Stimulated activated CD4-positive, alpha-beta T cell treated with anti-CD3 and anti-CD28 coated beads, Interleukin-2, amount 100 ng/mL, for 4 hours (primary cell): ENCODE measurements at regions not wholly inside any gene's neighbourhood (a gene's known extent, or its start where the extent isn't known, plus 50 kb on each side); places are given as distances from the start of the nearest gene placed in this dataset.
"Not testable (repeated sequence)": the region's sequence is repeated elsewhere in the genome, so short reads cannot be mapped to it uniquely, and the experiment has no call there.

Experiments used
- DNase-seq: peaks from one replicate; pipeline ENCODE4 v3.0.0-alpha.2; 2020; ENCODE audit warnings: low read depth

- DNase-seq, result no peak
Measured at GRCh38 chr1:213782941-213783672, 204.7 kb upstream of the PROX1 start.

DNA sequence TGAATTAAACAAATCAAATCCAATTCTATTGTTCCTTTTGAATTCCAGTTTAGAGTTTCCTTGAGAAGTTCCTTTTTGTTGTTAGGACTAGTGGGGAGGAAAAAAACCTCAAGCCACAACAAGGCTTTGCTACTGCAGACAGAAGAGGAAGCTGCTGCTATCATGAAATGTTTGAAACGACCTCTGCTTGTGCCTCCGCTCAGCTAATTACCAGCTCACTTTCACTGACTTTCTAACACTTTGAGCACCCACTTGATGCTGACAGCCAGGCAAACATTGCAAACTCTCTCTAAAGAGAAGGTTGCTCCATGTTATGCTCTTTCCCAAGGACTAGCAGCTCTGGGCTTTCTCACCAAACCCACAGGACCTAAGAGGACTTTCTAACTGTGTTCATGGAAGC is 203.9 kb upstream of the PROX1 start:
- no peak for DNase-seq

DNA sequence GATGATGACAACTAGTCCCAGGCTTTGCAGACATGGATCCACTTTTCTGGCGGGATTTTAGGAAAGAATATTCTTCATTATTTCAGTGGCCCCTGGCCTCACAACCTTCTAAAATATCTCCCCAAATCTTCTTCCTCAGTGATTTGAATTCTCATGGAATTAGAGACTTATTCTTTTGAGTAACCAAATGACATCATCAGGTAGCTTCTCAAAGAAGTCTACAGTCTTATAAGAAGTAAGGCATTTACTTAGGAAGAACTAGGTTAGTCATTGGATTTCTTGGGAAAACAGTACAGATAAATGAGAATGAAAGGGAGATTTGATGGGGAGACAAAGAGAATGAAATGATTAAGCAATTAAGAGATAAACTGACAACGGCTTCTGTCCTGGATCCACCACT is 201.1 kb upstream of the PROX1 start:
- DNase-seq, result no peak

DNA sequence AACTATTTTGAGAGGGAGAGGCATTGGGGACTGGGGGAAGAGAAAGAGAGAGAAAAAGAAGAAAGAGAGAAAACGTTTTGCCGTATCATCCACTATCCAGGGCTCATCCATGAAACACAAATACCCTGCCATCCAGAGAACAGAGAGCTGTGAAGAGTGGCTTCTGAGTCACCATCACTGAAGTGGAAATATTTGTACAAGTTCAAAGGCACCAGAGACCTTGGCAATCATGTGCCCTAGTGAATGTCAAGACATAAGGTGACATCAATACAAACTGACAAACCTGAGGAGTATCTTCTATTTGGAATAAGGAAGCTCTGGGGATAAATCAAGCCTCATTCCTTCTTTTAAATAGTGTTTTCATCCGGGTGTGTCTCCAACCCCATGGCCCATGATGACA is 197.2 kb upstream of the PROX1 start:
- DNase-seq, result no peak

GRCh38 chr1:213793482-213794067 is 194.2 kb upstream of the PROX1 start:
- DNase-seq, result no peak

GRCh38 chr1:213796525-213796924 is 191.2 kb upstream of the PROX1 start:
- DNase-seq, result no peak

DNA sequence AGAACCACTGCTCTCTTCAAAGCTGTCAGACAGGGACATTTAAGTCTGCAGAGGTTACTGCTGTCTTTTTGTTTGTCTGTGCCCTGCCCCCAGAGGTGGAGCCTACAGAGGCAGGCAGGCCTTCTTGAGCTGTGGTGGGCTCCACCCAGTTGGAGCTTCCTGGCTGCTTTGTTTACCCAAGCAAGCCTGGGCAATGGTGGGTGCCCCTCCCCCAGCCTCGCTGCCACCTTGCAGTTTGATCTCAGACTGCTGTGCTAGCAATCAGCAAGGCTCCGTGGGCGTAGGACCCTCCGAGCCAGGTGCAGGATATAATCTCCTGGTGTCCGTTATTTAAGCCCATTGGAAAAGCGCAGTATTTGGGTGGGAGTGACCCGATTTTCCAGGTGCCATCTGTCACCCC is 179.5 kb upstream of the PROX1 start:
- DNase-seq, result not testable (repeated sequence)

DNA sequence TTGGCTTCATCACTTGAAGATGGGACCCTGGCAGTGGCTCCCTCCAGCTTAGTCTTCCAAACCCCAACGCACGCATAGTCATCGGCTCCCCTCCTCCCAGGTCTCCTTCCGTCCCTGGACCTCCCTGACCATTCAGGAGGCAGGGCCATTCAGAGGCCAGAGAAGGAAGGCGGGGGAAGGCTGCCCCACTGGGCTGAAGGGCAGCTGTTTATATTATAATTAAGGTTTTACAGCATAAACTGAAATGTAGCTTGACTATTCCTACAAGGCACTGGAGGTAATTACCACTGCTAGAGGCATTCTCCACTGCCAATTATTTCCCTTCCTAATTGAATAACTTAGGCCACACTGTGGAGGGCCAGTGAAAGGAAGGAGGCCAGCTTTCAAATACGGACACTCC is 170.6 kb upstream of the PROX1 start:
- no peak for DNase-seq

- DNase-seq, result no peak
Measured at GRCh38 chr1:213820362-213821149, 167.2 kb upstream of the PROX1 start.

GRCh38 chr1:213821175-213821942 is 166.4 kb upstream of the PROX1 start:
- DNase-seq, result no peak

DNA sequence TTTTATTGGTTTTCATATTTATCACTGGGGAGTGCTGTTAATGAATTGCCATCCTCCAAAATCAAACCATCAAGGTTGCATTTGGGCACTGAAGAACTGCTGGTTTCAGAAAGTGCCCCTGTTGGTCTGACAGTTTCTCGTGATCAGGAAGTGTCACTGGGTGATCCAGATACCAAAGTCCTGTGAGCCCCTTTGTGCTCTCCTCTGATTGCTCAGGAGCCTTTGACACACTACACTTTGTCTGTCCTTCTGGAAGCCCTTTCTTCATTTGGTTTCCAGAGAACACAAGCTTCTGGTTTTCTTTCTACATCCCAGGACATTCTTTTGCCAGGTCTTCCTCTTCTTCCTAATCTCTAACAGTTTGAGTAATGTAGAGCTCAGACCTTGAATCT is 165.8 kb upstream of the PROX1 start:
- DNase-seq, result no peak

GRCh38 chr1:213826891-213827290 is 160.9 kb upstream of the PROX1 start:
- no peak for DNase-seq

- no peak for DNase-seq
Measured at GRCh38 chr1:213828867-213829266, 158.9 kb upstream of the PROX1 start.

DNA sequence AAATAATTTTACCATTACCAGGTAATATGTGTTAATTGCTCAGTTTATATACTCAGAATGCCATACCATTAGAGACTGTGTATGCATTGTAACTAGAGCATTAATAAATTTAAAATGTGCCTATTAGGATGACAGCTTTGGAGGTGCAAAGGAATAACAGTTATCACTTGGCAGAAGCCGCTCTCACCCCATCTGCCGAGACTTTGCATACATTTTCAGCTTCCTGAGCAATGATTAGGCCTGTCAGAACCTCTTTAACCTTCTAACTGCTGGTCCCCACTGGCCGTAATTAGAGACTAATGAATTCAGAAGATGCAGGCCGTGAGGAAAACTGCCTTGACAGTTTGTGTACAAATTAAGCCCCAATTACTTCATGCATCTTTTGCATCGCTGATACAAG is 158.0 kb upstream of the PROX1 start:
- no peak for DNase-seq

- DNase-seq, result no peak
Measured at GRCh38 chr1:213830371-213830770, 157.4 kb upstream of the PROX1 start.

DNA sequence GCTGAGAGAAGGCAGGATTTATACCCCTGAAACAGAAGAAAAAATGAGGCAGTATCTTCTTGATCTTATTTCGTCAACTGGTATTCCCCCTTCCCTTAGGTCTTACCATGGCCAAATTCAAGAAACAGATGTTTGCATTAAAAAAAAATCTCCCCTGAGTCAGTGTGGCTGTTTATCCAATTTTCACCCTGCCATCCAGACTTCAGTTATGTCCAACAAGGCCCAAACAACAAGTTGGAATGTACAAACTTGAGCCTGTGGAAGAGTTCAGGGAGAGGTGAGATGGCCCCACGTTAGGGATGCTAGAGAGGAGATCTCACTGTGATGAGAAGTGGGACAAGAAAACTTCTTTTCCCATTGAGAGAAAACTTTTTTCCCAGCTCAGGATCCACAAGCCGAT is 147.2 kb upstream of the PROX1 start:
- no peak for DNase-seq

GRCh38 chr1:213844632-213845031 is 143.1 kb upstream of the PROX1 start:
- DNase-seq, result no peak

GRCh38 chr1:213852107-213852506 is 135.7 kb upstream of the PROX1 start:
- DNase-seq, result no peak

DNA sequence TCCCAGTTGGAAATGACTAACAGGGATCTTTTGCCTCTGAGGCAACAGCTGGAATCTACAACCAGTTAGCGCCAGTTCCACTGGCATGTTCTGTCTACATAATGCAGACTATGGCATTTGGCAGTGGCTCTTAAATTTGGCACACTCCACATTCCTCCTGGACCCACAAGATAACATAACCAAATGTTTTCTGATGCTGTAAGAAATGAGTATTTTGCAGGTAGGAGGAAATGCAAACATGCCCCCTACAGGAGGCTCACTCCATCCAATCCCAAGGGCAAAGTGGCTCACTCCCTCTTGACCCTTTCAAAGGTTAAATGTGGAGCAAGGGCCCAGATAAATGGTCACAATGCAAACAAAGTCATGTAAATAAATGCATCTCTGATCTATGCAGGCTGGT is 129.2 kb upstream of the PROX1 start:
- no peak for DNase-seq

- DNase-seq, result no peak
Measured at GRCh38 chr1:213861841-213862240, 125.9 kb upstream of the PROX1 start.

DNA sequence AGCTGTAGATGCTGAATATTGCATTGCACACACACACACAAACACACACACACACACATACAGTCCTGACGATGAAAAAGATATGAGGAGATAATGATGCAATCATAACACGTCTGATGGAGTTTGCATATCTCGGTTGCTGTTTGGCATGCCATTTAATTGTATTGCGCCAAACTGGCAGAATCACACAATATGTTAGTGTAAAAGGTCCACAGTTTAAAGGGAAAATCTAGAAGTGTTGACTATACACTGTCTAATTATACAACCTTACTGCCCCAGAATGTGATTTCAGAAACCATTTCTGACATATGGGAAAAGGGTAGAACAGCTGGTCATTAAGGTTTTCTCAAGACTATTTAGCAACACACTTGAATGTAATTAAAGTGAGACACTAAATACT is 123.7 kb upstream of the PROX1 start:
- no peak for DNase-seq

- no peak for DNase-seq
Measured at GRCh38 chr1:213868482-213868881, 119.3 kb upstream of the PROX1 start.

DNA sequence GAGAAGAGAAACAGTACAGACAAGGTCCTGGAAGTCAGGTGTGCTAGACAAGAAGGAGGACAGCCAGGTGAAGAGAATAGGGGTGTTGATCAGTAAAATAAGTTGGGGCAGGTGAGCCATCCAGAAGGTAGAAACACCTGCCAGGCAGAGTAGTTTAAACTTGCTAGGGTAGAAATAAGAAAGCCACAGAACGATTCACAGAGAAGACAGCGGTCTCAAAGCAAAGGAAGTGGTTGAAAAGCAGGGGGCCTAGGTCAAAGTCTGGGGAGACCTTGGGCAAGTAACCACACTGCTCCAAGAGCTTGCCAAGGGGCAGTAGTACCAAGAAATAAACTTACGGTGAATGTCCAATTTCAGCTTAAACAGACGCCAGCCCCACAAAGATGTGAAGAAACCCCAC is 116.6 kb upstream of the PROX1 start:
- no peak for DNase-seq
